ENCODE measurements at regions not wholly inside any gene's neighbourhood (a gene's known extent, or its start where the extent isn't known, plus 50 kb on each side); places are given as distances from the start of the nearest gene placed in this dataset.

DNA sequence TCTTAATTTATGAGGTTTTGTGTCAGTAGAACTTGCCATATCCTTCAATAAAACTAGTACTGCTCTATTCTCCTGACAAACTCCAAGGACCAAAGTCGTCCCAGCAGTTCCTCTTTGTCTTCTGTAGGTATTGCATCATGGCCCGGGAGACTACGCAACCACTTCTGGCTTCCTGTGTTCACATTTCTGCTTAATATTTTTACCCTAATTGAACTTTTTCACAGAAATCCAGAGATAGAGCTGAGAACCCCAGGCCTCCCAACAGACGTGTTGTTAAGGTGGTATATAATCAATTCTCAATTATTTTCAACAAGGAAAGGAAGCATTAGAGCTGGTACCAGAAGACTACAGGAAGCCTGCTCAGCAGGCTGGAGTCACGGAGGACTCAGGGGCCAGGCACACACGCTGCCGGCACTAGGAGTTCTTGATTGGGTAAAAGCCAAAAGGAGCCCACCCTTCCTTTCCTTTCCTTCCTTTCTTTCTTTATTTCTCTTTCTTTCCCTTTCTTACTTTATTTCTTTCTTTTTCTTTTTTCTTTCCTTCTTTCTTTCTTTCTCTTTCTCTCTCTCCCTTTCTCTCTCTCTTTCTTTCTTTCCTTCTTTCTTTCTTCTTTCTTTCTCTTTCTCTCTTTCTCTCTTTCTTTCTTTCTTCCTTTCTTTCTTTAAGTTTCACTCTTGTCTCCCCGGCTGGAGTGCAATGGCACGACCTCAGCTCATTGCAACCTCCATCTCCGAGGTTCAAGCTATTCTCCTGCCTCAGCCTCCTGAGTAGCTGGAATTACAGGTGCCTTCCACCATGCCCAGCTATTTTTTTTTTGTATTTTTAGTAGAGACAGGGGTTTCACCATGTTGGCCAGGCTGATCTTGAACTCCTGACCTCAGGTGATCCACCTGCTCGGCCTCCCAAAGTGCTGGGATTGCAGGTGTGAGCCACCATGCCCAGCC lies 173.7 kb downstream of the ZBTB18 start:
- no peak overlapping the region for H3K4me3 ChIP-seq (ENCODE audit: low read length)
- DNase-seq (ENCODE audit: low read depth): peak; percentile 23
- TF ChIP-seq, protein P1, sequence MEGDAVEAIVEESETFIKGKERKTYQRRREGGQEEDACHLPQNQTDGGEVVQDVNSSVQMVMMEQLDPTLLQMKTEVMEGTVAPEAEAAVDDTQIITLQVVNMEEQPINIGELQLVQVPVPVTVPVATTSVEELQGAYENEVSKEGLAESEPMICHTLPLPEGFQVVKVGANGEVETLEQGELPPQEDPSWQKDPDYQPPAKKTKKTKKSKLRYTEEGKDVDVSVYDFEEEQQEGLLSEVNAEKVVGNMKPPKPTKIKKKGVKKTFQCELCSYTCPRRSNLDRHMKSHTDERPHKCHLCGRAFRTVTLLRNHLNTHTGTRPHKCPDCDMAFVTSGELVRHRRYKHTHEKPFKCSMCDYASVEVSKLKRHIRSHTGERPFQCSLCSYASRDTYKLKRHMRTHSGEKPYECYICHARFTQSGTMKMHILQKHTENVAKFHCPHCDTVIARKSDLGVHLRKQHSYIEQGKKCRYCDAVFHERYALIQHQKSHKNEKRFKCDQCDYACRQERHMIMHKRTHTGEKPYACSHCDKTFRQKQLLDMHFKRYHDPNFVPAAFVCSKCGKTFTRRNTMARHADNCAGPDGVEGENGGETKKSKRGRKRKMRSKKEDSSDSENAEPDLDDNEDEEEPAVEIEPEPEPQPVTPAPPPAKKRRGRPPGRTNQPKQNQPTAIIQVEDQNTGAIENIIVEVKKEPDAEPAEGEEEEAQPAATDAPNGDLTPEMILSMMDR (IDR thresholded peaks at IDR 0.05; ENCODE audit: insufficient read depth, low read depth, low read length, missing control alignments): no peak

DNA sequence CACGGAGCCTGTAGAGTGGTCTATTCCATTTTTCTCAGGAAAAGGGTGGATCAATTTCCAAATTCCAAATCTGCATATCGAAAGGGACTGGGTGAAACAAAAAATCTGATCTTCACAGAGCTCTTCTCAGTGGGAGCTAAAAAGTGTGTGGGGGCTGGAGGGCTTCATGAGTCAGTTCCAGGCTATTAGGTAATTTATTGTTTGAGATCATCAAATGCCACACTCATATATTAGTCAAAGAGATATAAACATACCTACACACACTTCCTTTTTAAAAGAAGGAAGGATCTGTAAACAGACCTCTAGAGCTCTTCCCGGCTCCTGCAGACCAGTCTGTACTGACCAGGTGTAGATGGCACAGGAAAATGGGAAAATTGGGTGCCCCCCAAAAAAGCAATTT lies 175.4 kb downstream of the ZBTB18 start:
- DNase-seq (ENCODE audit: low read depth): peak; percentile 62
- TF ChIP-seq, protein P1 (IDR thresholded peaks at IDR 0.05; ENCODE audit: insufficient read depth, low read depth, low read length, missing control alignments): no peak
- H3K4me3 ChIP-seq (ENCODE audit: low read length): no peak overlapping the region

DNA sequence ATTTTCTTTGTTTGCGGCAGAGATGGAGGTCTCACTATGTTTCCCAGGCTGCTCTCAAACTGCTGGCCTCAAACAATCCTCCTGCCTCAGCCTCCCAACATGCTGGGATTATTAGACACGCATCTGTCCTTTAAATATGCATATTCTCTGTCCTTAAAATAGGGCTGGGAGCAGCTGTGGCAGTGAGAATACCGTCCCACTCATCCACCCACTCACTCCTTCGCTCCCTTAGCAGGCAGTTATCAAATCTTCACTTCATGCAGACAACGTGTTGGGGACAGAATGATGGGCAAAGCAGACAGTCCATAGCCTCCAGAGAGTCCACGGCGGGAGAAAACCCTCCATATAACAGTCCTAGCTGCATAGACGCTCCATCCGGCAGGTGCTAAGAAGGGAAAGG lies 179.4 kb downstream of the ZBTB18 start:
- H3K4me3 ChIP-seq (ENCODE audit: low read length): no peak overlapping the region
- no peak for DNase-seq (ENCODE audit: low read depth)
- TF ChIP-seq, protein P1 (IDR thresholded peaks at IDR 0.05; ENCODE audit: insufficient read depth, low read depth, low read length, missing control alignments): no peak

DNA sequence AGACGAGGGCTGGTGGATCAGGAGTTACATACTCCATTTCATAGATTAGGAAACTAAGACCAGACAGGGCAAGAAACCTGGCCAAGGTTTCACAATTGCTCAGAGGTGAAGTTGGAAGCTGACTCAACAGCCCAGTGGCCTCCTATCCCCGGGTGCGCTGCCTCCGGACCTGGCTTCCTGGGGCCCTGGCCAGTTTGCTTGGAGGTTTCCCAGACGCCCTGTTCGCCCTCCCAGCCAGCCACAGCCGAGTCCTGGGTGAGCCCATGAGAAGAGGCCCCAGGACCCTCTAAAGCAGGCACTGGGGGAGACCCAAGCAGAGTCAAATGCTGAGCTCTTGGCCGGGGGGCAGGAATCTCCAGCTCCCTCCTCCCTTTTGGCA lies 180.1 kb downstream of the ZBTB18 start:
- H3K4me3 ChIP-seq (ENCODE audit: low read length): no peak overlapping the region
- TF ChIP-seq, protein P1 (IDR thresholded peaks at IDR 0.05; ENCODE audit: insufficient read depth, low read depth, low read length, missing control alignments): no peak
- peak; percentile 59 for DNase-seq (ENCODE audit: low read depth)

DNA sequence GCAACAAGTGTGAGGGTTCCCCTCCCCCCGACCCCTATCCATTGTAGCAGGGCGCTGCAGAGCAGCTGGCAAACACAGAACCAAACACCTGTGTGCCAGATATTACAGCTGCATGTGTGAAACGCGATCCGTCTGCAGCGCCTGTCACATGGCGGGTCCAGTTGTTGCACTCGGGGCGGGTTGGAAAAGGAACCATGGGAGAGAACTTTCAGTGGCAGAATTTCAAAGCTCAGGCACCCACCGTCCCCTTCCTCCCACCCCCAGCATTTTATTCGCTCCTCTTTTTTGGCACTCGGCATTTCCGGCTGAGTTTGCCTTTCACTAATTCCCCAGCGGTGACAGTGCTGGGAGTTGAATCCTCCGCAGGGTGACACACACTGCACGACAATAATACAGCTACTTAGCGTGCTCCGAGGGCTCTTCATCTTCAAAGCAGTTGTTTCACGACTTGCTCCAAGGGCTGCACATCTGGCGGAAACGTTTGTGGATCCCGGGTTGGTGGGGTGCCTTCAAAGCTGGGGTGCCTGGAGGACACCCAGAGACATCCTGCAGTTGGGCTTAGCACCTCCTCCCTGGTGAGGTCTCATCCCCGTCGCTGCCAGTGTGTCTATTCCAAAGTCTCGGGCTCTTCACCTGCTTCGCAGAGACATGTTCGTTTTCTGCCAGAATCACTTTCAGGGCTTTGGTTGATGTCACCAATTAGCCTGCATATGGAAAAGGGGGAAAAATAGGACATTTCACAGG lies 180.7 kb downstream of the ZBTB18 start:
- H3K4me3 ChIP-seq (ENCODE audit: low read length): peak overlapping the region; percentile 13
- peak; percentile 32 for DNase-seq (ENCODE audit: low read depth)
- TF ChIP-seq, protein P1 (IDR thresholded peaks at IDR 0.05; ENCODE audit: insufficient read depth, low read depth, low read length, missing control alignments): no peak

DNA sequence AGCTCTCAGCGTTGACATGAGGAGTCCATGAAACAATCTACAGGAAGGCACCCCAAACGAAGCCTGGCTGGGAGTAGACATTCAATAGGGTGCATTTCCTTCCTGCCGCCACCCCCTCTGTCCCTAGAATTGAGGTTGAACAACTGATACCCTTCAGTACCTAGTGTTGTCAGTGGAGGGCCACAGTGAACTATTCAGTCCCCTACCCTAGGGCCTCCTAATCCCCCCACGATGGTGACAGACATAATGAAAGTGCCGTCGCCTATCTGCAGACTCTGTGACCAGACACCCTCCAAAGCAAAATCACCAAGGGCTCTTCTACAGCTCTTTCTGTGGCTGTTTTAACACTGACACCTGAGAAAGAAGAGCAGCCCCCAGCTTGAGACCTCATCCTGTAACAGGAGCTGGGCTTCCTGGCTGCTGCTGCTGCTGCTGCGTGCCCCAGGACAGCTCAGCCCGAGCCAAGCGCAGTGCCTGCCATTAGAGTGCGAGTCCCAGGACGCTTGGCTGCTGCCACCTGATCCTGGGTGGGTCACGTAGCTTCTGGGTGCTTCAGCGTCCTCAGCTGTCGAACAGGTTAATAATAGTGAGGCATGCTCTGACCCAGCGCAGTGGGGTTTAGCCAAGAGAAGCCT lies 183.0 kb downstream of the ZBTB18 start:
- no peak for DNase-seq (ENCODE audit: low read depth)
- H3K4me3 ChIP-seq (ENCODE audit: low read length): no peak overlapping the region
- TF ChIP-seq, protein P1 (IDR thresholded peaks at IDR 0.05; ENCODE audit: insufficient read depth, low read depth, low read length, missing control alignments): no peak

Data from epithelial cell of esophagus (primary cell).